GM23338 (cell line): ENCODE measurements at regions not wholly inside any gene's neighbourhood (a gene's known extent, or its start where the extent isn't known, plus 50 kb on each side); places are given as distances from the start of the nearest gene placed in this dataset.

Experiments
- CREB1 ChIP-seq: fragments of 250-450 bp; sonication (Bioruptor Pico); IDR thresholded peaks from 2 replicates; pipeline ENCODE4 v1.5.0; 2020; ENCODE audit warnings: low read depth, mild to moderate bottlenecking, moderate library complexity
- CTCF ChIP-seq, 2 experiments: fragments of 200-600 bp in 1 of 2; sonication (generic) in 1 of 2; conservative IDR thresholded peaks; 2 replicates each; pipeline versions ENCODE4 v1.5.1 to v1.6.1; 2016 to 2017; ENCODE audit warnings: antibody characterized with exemption in 2 of 2, low read depth in 2 of 2, mild to moderate bottlenecking in 2 of 2, moderate library complexity in 1 of 2
- ETS1 ChIP-seq: IDR thresholded peaks from 2 replicates; pipeline ENCODE4 v1.6.1; 2016; ENCODE audit warnings: antibody characterized with exemption
- EZH2 ChIP-seq: fragments of 200-600 bp; sonication (generic); IDR thresholded peaks from one replicate; pipeline ENCODE4 v1.8.0; 2017; ENCODE audit warnings: antibody characterized with exemption, mild to moderate bottlenecking, low read depth; ENCODE audit not compliant: unreplicated experiment
- EZH2phosphoT487 ChIP-seq: fragments of 200-600 bp; sonication (generic); IDR thresholded peaks from one replicate; pipeline ENCODE4 v1.8.1; 2018; ENCODE audit warnings: antibody characterized with exemption; ENCODE audit not compliant: unreplicated experiment
- JUNB ChIP-seq: IDR thresholded peaks from one replicate; pipeline ENCODE4 v1.6.1; 2016; ENCODE audit warnings: antibody characterized with exemption; ENCODE audit not compliant: unreplicated experiment
- NANOG ChIP-seq: IDR thresholded peaks from 2 replicates; pipeline ENCODE4 v1.6.1; 2016; ENCODE audit warnings: antibody characterized with exemption, borderline replicate concordance
- POLR2AphosphoS5 ChIP-seq: IDR thresholded peaks from 2 replicates; pipeline ENCODE4 v1.6.1; 2016; ENCODE audit warnings: antibody characterized with exemption, low read depth
- REST ChIP-seq: IDR thresholded peaks from one replicate; pipeline ENCODE4 v1.6.1; 2018; ENCODE audit warnings: antibody characterized with exemption; ENCODE audit not compliant: unreplicated experiment
- STAT1 ChIP-seq: IDR thresholded peaks from one replicate; pipeline ENCODE4 v1.6.1; 2016; ENCODE audit warnings: antibody characterized with exemption; ENCODE audit not compliant: unreplicated experiment
- ZNF114 ChIP-seq: fragments of 250-450 bp; sonication (Bioruptor Pico); IDR thresholded peaks from 2 replicates; pipeline ENCODE4 v1.5.0; 2020; ENCODE audit warnings: mild to moderate bottlenecking, moderate library complexity
- ZNF331 ChIP-seq: fragments of 250-450 bp; sonication (Bioruptor Pico); IDR thresholded peaks from 2 replicates; pipeline ENCODE4 v1.5.0; 2020; ENCODE audit warnings: low read depth, mild to moderate bottlenecking, moderate library complexity
- ZNF462 ChIP-seq: fragments of 250-450 bp; sonication (Bioruptor Pico); IDR thresholded peaks from 2 replicates; pipeline ENCODE4 v1.5.0; 2020; ENCODE audit warnings: mild to moderate bottlenecking, moderate library complexity

- TF ChIP-seq EZH2phosphoT487 (no peak), CTCF (conservative IDR thresholded peaks at IDR 0.05; ENCODE audit: low read depth in 2 of 2) (no peak), CREB1 (CRISPR knock-in tag) (no peak), REST (no peak), EZH2 (no peak), POLR2AphosphoS5 (no peak), JUNB (no peak), ZNF114 (CRISPR knock-in tag) (no peak), NANOG (no peak), ZNF331 (CRISPR knock-in tag) (no peak), ETS1 (no peak), ZNF462 (CRISPR knock-in tag) (no peak), STAT1 (no peak)
Observed at GRCh38 chr10:78178940-78179339, 145.3 kb downstream of the RPS24 start.
